GM12878 (cell line): ENCODE measurements at regions not wholly inside any gene's neighbourhood (a gene's known extent, or its start where the extent isn't known, plus 50 kb on each side); places are given as distances from the start of the nearest gene placed in this dataset.

ENCODE experiments used
- DPF2 ChIP-seq: fragments of 450-650 bp; IDR thresholded peaks from 2 replicates; pipeline ENCODE4 v1.6.1; 2017; ENCODE audit warnings: mild to moderate bottlenecking
- HCFC1 ChIP-seq: fragments of 150-350 bp; IDR thresholded peaks from 2 replicates; pipeline ENCODE4 v1.6.1; 2014; ENCODE audit warnings: low read length
- IKZF1 ChIP-seq: fragments of 450-650 bp; conservative IDR thresholded peaks from 2 replicates; pipeline ENCODE4 v1.6.1; 2017; ENCODE audit warnings: antibody characterized with exemption, mild to moderate bottlenecking
- JUND ChIP-seq: IDR thresholded peaks from 2 replicates; pipeline ENCODE4 v1.6.1; 2012; ENCODE audit warnings: low read depth, mild to moderate bottlenecking, low read length, improper control_type of control experiment, moderate library complexity
- KDM1A ChIP-seq: fragments of 200-600 bp; sonication (generic); IDR thresholded peaks from 2 replicates; pipeline ENCODE4 v1.6.1; 2016; ENCODE audit warnings: borderline replicate concordance
- MAX ChIP-seq: IDR thresholded peaks from 2 replicates; pipeline ENCODE4 v1.6.1; 2012; ENCODE audit warnings: low read depth, low read length, improper control_type of control experiment
- POLR2A ChIP-seq: IDR thresholded peaks from 2 replicates; pipeline ENCODE4 v1.6.1; 2011; ENCODE audit warnings: low read depth, mild to moderate bottlenecking, low read length
- RB1 ChIP-seq: fragments of 450-650 bp; formaldehyde crosslinking; IDR thresholded peaks from 2 replicates; pipeline ENCODE4 v1.6.1; 2017; ENCODE audit warnings: mild to moderate bottlenecking, borderline replicate concordance
- REST ChIP-seq: IDR thresholded peaks from 2 replicates; pipeline ENCODE4 v1.6.1; 2012; ENCODE audit warnings: mild to moderate bottlenecking, low read depth, low read length
- SUPT20H ChIP-seq: IDR thresholded peaks from 2 replicates; pipeline ENCODE4 v1.6.1; 2011; ENCODE audit warnings: low read depth, mild to moderate bottlenecking, low read length, moderate library complexity, borderline replicate concordance; ENCODE audit not compliant: control insufficient read depth
- YY1 ChIP-seq: IDR thresholded peaks from 2 replicates; pipeline ENCODE4 v1.6.1; 2011; ENCODE audit warnings: low read depth, mild to moderate bottlenecking, low read length
- TF ChIP-seq, protein P1 (sequence below), 3 experiments: IDR thresholded peaks in 2 of 3; conservative IDR thresholded peaks in 1 of 3; 2 replicates each; pipeline ENCODE4 v1.5.1; 2011; ENCODE audit warnings: low read depth in 3 of 3, low read length in 3 of 3, mild to moderate bottlenecking in 3 of 3, control low read depth in 2 of 3, moderate library complexity in 2 of 3, inconsistent platforms in 1 of 3, mixed read lengths in 1 of 3; ENCODE audit not compliant: control insufficient read depth in 2 of 3, insufficient read depth in 1 of 3; ENCODE audit errors: extremely low read depth in 1 of 3
- TF ChIP-seq, protein P2 (sequence below): fragments of 450-650 bp; IDR thresholded peaks from 2 replicates; pipeline ENCODE4 v1.6.1; 2016; ENCODE audit warnings: mild to moderate bottlenecking

DNA sequence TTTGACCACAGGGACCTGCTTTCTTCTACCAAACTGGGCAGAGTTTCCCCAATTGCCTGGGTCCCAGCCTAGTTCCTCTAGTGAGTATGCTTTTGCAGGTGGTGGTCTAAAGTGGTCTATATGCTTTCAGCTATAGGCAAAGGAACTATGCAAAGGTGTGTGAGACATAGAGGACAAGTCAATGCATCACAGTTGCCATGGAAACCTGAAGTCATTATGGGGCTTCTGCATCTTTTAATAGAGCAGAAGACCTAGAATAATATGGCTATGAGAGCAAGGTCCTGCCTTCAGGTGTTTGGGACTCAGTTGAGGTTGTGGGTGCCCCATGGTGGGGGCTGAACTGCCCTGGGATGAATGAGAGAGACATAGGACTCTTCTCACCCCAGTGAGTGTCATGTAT, 92.1 kb upstream of the RAB40AL start:
- TF ChIP-seq, protein P1, sequence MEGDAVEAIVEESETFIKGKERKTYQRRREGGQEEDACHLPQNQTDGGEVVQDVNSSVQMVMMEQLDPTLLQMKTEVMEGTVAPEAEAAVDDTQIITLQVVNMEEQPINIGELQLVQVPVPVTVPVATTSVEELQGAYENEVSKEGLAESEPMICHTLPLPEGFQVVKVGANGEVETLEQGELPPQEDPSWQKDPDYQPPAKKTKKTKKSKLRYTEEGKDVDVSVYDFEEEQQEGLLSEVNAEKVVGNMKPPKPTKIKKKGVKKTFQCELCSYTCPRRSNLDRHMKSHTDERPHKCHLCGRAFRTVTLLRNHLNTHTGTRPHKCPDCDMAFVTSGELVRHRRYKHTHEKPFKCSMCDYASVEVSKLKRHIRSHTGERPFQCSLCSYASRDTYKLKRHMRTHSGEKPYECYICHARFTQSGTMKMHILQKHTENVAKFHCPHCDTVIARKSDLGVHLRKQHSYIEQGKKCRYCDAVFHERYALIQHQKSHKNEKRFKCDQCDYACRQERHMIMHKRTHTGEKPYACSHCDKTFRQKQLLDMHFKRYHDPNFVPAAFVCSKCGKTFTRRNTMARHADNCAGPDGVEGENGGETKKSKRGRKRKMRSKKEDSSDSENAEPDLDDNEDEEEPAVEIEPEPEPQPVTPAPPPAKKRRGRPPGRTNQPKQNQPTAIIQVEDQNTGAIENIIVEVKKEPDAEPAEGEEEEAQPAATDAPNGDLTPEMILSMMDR (IDR thresholded peaks at IDR 0.05 in 2 of 3, conservative IDR thresholded peaks at IDR 0.05 in 1 of 3; ENCODE audit: control insufficient read depth in 2 of 3, extremely low read depth in 1 of 3, insufficient read depth in 1 of 3, low read depth in 3 of 3, low read length in 3 of 3), result no peak
- TF ChIP-seq POLR2A, result no peak
- no peak for TF ChIP-seq RB1
- no peak for TF ChIP-seq REST
- no peak for TF ChIP-seq MAX
- no peak for TF ChIP-seq SUPT20H
- no peak for TF ChIP-seq IKZF1
- TF ChIP-seq JUND, result no peak
- no peak for TF ChIP-seq HCFC1
- TF ChIP-seq, protein P2, sequence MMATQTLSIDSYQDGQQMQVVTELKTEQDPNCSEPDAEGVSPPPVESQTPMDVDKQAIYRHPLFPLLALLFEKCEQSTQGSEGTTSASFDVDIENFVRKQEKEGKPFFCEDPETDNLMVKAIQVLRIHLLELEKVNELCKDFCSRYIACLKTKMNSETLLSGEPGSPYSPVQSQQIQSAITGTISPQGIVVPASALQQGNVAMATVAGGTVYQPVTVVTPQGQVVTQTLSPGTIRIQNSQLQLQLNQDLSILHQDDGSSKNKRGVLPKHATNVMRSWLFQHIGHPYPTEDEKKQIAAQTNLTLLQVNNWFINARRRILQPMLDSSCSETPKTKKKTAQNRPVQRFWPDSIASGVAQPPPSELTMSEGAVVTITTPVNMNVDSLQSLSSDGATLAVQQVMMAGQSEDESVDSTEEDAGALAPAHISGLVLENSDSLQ, result no peak
- TF ChIP-seq YY1, result no peak
- no peak for TF ChIP-seq KDM1A
- TF ChIP-seq DPF2, result no peak
